Sigmoid colon (tissue), 3 donors: ENCODE measurements at regions not wholly inside any gene's neighbourhood (a gene's known extent, or its start where the extent isn't known, plus 50 kb on each side); places are given as distances from the start of the nearest gene placed in this dataset.

Experiments used
- POLR2A ChIP-seq, 2 donors: fragments of 450-650 bp; IDR thresholded peaks; one replicate each; pipeline ENCODE4 v1.6.1; 2016; ENCODE audit warnings: antibody characterized with exemption in 2 of 2, mild to moderate bottlenecking in 2 of 2, moderate library complexity in 2 of 2
- TF ChIP-seq, protein P1 (sequence below), 4 experiments: fragments of 450-650 bp in 3 of 4; fragments of 200-600 bp in 1 of 4; IDR thresholded peaks; one replicate each; pipeline ENCODE4 v1.5.1; 2016 to 2019; ENCODE audit warnings: antibody characterized with exemption in 4 of 4, mild to moderate bottlenecking in 3 of 4, moderate library complexity in 2 of 4

DNA sequence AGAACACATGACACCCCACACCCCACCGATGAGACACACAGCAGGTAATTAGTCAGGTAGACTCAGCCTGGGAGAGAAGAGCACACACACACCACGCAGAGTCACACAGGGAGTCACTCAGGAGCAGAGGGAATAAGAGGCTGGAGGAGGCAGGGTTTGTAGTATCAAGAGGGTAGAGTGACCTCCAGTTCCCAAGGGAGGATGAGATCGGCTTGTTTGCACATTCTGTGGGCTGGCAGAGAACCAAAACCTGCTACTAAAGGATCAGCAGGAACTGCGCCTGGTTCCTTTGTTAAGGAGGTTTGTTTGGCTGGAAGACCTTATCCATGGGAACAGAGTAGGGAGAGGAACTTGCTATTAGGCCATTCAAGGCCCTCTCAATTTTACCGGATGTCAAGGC is 281.4 kb upstream of the SLCO3A1 start:
- TF ChIP-seq, protein P1, sequence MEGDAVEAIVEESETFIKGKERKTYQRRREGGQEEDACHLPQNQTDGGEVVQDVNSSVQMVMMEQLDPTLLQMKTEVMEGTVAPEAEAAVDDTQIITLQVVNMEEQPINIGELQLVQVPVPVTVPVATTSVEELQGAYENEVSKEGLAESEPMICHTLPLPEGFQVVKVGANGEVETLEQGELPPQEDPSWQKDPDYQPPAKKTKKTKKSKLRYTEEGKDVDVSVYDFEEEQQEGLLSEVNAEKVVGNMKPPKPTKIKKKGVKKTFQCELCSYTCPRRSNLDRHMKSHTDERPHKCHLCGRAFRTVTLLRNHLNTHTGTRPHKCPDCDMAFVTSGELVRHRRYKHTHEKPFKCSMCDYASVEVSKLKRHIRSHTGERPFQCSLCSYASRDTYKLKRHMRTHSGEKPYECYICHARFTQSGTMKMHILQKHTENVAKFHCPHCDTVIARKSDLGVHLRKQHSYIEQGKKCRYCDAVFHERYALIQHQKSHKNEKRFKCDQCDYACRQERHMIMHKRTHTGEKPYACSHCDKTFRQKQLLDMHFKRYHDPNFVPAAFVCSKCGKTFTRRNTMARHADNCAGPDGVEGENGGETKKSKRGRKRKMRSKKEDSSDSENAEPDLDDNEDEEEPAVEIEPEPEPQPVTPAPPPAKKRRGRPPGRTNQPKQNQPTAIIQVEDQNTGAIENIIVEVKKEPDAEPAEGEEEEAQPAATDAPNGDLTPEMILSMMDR (IDR thresholded peaks at IDR 0.05) = no peak
- TF ChIP-seq POLR2A (IDR thresholded peaks at IDR 0.05) = no peak
